ENCODE measurements at regions not wholly inside any gene's neighbourhood (a gene's known extent, or its start where the extent isn't known, plus 50 kb on each side); places are given as distances from the start of the nearest gene placed in this dataset.

GRCh38 chr2:196403471-196403870, 232.1 kb upstream of the STK17B start:
- DNase-seq = no peak

GRCh38 chr2:196404276-196404675, 232.9 kb upstream of the STK17B start:
- DNase-seq = no peak

GRCh38 chr2:196407675-196408264, 231.7 kb upstream of the CCDC150 start:
- no peak for DNase-seq

- no peak for DNase-seq
Measured at GRCh38 chr2:196409376-196409775, 230.1 kb upstream of the CCDC150 start.

GRCh38 chr2:196410008-196410407, 229.5 kb upstream of the CCDC150 start:
- no peak for DNase-seq

GRCh38 chr2:196413821-196414274, 225.7 kb upstream of the CCDC150 start:
- no peak for DNase-seq

- DNase-seq = no peak
Measured at GRCh38 chr2:196415384-196415783, 224.1 kb upstream of the CCDC150 start.

GRCh38 chr2:196420143-196420542, 219.4 kb upstream of the CCDC150 start:
- no peak for DNase-seq

- DNase-seq = no peak
Measured at GRCh38 chr2:196421880-196422279, 217.6 kb upstream of the CCDC150 start.

GRCh38 chr2:196422361-196422760, 217.2 kb upstream of the CCDC150 start:
- no peak for DNase-seq

- no peak for DNase-seq
Measured at GRCh38 chr2:196426122-196426521, 213.4 kb upstream of the CCDC150 start.

GRCh38 chr2:196427986-196428634, 211.4 kb upstream of the CCDC150 start:
- no peak for DNase-seq

GRCh38 chr2:196431076-196431475, 208.4 kb upstream of the CCDC150 start:
- no peak for DNase-seq

- no peak for DNase-seq
Measured at GRCh38 chr2:196431957-196432356, 207.6 kb upstream of the CCDC150 start.

- no peak for DNase-seq
Measured at GRCh38 chr2:196433116-196433515, 206.4 kb upstream of the CCDC150 start.

GRCh38 chr2:196434217-196434616, 205.3 kb upstream of the CCDC150 start:
- DNase-seq = no peak

- DNase-seq = no peak
Measured at GRCh38 chr2:196435189-196435588, 204.3 kb upstream of the CCDC150 start.

GRCh38 chr2:196437626-196438025, 201.9 kb upstream of the CCDC150 start:
- no peak for DNase-seq

GRCh38 chr2:196439760-196440159, 199.8 kb upstream of the CCDC150 start:
- no peak for DNase-seq

- no peak for DNase-seq
Measured at GRCh38 chr2:196440413-196440812, 199.1 kb upstream of the CCDC150 start.

GRCh38 chr2:196441527-196441926, 198.0 kb upstream of the CCDC150 start:
- DNase-seq = no peak

GRCh38 chr2:196442211-196442610, 197.3 kb upstream of the CCDC150 start:
- DNase-seq = no peak

GRCh38 chr2:196444442-196444841, 195.1 kb upstream of the CCDC150 start:
- DNase-seq = no peak

GRCh38 chr2:196445991-196446390, 193.5 kb upstream of the CCDC150 start:
- DNase-seq = no peak
